A549 (cell line): ENCODE measurements at regions not wholly inside any gene's neighbourhood (a gene's known extent, or its start where the extent isn't known, plus 50 kb on each side); places are given as distances from the start of the nearest gene placed in this dataset.

ENCODE experiments used
- ATAC-seq, 2 experiments: fragments of 200-7000 bp in 1 of 2; fragments of >200 bp in 1 of 2; cut with Nextera tagmentation in 1 of 2; cut with Tn5 transposase in 1 of 2; 3 replicates each; pipeline versions ENCODE4 v1.8.0 to v1.9.1; 2018 to 2020; ENCODE audit warnings: mild to moderate bottlenecking in 1 of 2, moderate library complexity in 1 of 2
- CTCF ChIA-PET: fragments of 300-600 bp; sonication (Branson Sonifier 250); formaldehyde crosslinking; extraction: SDS; loops from one replicate; lab custom pipeline; 2021; ENCODE audit warnings: antibody characterized with exemption, inconsistent platforms; lab: Yijun Ruan, JAX
- POLR2A ChIA-PET: fragments of 350-600 bp; formaldehyde crosslinking; extraction: SDS; loops from one replicate; lab custom pipeline; 2021; ENCODE audit warnings: antibody characterized with exemption, inconsistent platforms; lab: Yijun Ruan, JAX
- DNase-seq, 2 experiments: peaks; one replicate each; pipeline versions ENCODE4 v3.0.0 to v3.0.0-alpha.2; 2011 to 2016; ENCODE audit warnings: low read depth in 1 of 2, low spot score in 1 of 2
- FAIRE-seq: peaks from 2 replicates; lab custom pipeline; 2011; peaks lifted over from hg19 to GRCh38; lab: Jason Lieb, UNC
- H3K27ac ChIP-seq, 2 experiments: fragments of >200 bp; sonication (Bioruptor Twin); formaldehyde crosslinking; 3 replicates each; pipeline ENCODE4 v1.5.1; 2016 to 2017
- H3K4me1 ChIP-seq: fragments of >200 bp; sonication (Bioruptor Twin); formaldehyde crosslinking; 3 replicates; pipeline ENCODE4 v1.6.1; 2016
- H3K4me2 ChIP-seq: fragments of >200 bp; sonication (Bioruptor Twin); formaldehyde crosslinking; 3 replicates; pipeline ENCODE4 v1.6.1; 2016
- H3K4me3 ChIP-seq: fragments of >200 bp; sonication (Bioruptor Twin); formaldehyde crosslinking; 3 replicates; pipeline ENCODE4 v1.5.1; 2016
- H3K9me3 ChIP-seq: fragments of >200 bp; sonication (Bioruptor Twin); formaldehyde crosslinking; 3 replicates; pipeline ENCODE4 v1.6.1; 2016
- BHLHE40 ChIP-seq: IDR thresholded peaks from 2 replicates; pipeline ENCODE4 v1.6.1; 2012; ENCODE audit warnings: low read depth, low read length, inconsistent platforms
- CBX2 ChIP-seq: fragments of 200-600 bp; sonication (generic); IDR thresholded peaks from 2 replicates; pipeline ENCODE4 v1.6.1; 2016; ENCODE audit warnings: low read depth, mild to moderate bottlenecking, borderline replicate concordance
- EP300 ChIP-seq, 2 experiments: fragments of >200 bp; sonication (Bioruptor Twin); formaldehyde crosslinking; IDR thresholded peaks; 2 replicates in 1 of 2; 3 replicates in 1 of 2; pipeline ENCODE4 v1.6.1; 2016 to 2017
- ESRRA ChIP-seq: fragments of 150-350 bp; IDR thresholded peaks from 2 replicates; pipeline ENCODE4 v1.6.1; 2014; ENCODE audit warnings: mild to moderate bottlenecking, low read length, borderline replicate concordance
- FOSB ChIP-seq: fragments of 250-450 bp; sonication (Bioruptor Pico); IDR thresholded peaks from 2 replicates; pipeline ENCODE4 v1.5.0; 2020; ENCODE audit warnings: mild to moderate bottlenecking, moderate library complexity
- HDAC2 ChIP-seq: fragments of 200-600 bp; sonication (generic); IDR thresholded peaks from 2 replicates; pipeline ENCODE4 v1.6.1; 2016
- HOXB13 ChIP-seq: fragments of 250-450 bp; sonication (Bioruptor Pico); IDR thresholded peaks from 2 replicates; pipeline ENCODE4 v1.5.0; 2020; ENCODE audit warnings: low read depth, mild to moderate bottlenecking, moderate library complexity
- HOXB5 ChIP-seq: fragments of 250-450 bp; sonication (Bioruptor Pico); IDR thresholded peaks from 2 replicates; pipeline ENCODE4 v1.5.0; 2020; ENCODE audit warnings: mild to moderate bottlenecking, moderate library complexity
- JUN ChIP-seq, 2 experiments: fragments of >200 bp; sonication (Bioruptor Twin); formaldehyde crosslinking; IDR thresholded peaks; 2 replicates in 1 of 2; 3 replicates in 1 of 2; pipeline ENCODE4 v1.6.1; 2016 to 2017
- MAZ ChIP-seq: fragments of 150-350 bp; IDR thresholded peaks from 2 replicates; pipeline ENCODE4 v1.6.1; 2014; ENCODE audit warnings: antibody characterized with exemption, low read depth, low read length, borderline replicate concordance
- POLR2A ChIP-seq: IDR thresholded peaks from 2 replicates; pipeline ENCODE4 v1.6.1; 2012; ENCODE audit warnings: mild to moderate bottlenecking, low read length
- RFX5 ChIP-seq: fragments of 450-650 bp; IDR thresholded peaks from 2 replicates; pipeline ENCODE4 v1.7.1; 2014; ENCODE audit warnings: antibody characterized with exemption, mild to moderate bottlenecking, moderate library complexity
- RNF2 ChIP-seq: fragments of 200-600 bp; sonication (generic); IDR thresholded peaks from 2 replicates; pipeline ENCODE4 v1.6.1; 2016; ENCODE audit warnings: low read depth, mild to moderate bottlenecking, antibody characterized with exemption, moderate library complexity, borderline replicate concordance
- SREBF2 ChIP-seq: fragments of 450-650 bp; IDR thresholded peaks from 2 replicates; pipeline ENCODE4 v1.6.1; 2014; ENCODE audit warnings: mild to moderate bottlenecking, moderate library complexity
- ZSCAN20 ChIP-seq: fragments of 250-450 bp; sonication (Bioruptor Pico); IDR thresholded peaks from 2 replicates; pipeline ENCODE4 v1.8.0; 2022; ENCODE audit warnings: mild to moderate bottlenecking, moderate library complexity
- WGBS: methylation state at CpG from one replicate; pipeline ENCODE4 v1.1.6; 2017; ENCODE audit errors: missing lambda C conversion rate; 5-methylcytosine and 5-hydroxymethylcytosine counted together
- TF ChIP-seq, protein P1 (sequence below): fragments of 200-600 bp; sonication (generic); IDR thresholded peaks from 2 replicates; pipeline ENCODE4 v1.6.1; 2016; ENCODE audit warnings: antibody characterized with exemption, mild to moderate bottlenecking, moderate library complexity
- TF ChIP-seq, protein P2 (sequence below): fragments of 250-450 bp; sonication (Bioruptor Pico); IDR thresholded peaks from 2 replicates; pipeline ENCODE4 v1.5.0; 2020; ENCODE audit warnings: low read depth, mild to moderate bottlenecking, moderate library complexity
- TF ChIP-seq, protein P3 (sequence below): fragments of >200 bp; sonication (Bioruptor Twin); formaldehyde crosslinking; IDR thresholded peaks from 3 replicates; pipeline ENCODE4 v1.5.1; 2016
- TF ChIP-seq, protein P4 (sequence below): fragments of >200 bp; sonication (Bioruptor Twin); formaldehyde crosslinking; IDR thresholded peaks from 3 replicates; pipeline ENCODE4 v1.6.1; 2016
- TF ChIP-seq, protein P5 (sequence below): fragments of 450-650 bp; IDR thresholded peaks from 2 replicates; pipeline ENCODE4 v1.6.1; 2014; ENCODE audit warnings: antibody characterized with exemption

DNA sequence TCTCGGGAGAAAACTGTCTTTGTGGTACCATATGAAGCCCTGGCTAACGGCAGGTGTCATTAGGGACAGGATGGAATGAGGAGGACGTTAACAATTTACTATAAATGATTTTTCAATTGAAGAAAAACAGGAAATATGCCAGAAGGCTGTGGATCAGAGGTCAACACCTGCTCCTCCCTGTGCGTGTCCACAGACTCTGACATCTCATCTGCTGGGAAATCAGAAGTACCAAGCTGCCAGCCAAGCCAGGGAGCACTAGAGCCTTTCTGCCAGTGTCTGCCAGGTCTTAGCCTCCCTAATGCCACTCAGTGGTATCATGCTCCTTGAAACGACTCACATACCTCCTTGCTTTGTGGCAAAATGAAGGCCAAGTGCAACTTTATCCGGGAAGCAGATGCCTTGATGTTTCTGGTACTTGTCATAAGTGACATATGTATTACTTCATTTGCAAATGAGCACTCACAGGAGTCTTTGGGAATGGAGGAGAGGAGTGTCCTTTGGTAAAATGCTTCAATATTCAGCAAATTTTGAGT is 541.1 kb downstream of the SATB2 start (continued):
- TF ChIP-seq, protein P1, sequence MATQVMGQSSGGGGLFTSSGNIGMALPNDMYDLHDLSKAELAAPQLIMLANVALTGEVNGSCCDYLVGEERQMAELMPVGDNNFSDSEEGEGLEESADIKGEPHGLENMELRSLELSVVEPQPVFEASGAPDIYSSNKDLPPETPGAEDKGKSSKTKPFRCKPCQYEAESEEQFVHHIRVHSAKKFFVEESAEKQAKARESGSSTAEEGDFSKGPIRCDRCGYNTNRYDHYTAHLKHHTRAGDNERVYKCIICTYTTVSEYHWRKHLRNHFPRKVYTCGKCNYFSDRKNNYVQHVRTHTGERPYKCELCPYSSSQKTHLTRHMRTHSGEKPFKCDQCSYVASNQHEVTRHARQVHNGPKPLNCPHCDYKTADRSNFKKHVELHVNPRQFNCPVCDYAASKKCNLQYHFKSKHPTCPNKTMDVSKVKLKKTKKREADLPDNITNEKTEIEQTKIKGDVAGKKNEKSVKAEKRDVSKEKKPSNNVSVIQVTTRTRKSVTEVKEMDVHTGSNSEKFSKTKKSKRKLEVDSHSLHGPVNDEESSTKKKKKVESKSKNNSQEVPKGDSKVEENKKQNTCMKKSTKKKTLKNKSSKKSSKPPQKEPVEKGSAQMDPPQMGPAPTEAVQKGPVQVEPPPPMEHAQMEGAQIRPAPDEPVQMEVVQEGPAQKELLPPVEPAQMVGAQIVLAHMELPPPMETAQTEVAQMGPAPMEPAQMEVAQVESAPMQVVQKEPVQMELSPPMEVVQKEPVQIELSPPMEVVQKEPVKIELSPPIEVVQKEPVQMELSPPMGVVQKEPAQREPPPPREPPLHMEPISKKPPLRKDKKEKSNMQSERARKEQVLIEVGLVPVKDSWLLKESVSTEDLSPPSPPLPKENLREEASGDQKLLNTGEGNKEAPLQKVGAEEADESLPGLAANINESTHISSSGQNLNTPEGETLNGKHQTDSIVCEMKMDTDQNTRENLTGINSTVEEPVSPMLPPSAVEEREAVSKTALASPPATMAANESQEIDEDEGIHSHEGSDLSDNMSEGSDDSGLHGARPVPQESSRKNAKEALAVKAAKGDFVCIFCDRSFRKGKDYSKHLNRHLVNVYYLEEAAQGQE: no peak

DNA sequence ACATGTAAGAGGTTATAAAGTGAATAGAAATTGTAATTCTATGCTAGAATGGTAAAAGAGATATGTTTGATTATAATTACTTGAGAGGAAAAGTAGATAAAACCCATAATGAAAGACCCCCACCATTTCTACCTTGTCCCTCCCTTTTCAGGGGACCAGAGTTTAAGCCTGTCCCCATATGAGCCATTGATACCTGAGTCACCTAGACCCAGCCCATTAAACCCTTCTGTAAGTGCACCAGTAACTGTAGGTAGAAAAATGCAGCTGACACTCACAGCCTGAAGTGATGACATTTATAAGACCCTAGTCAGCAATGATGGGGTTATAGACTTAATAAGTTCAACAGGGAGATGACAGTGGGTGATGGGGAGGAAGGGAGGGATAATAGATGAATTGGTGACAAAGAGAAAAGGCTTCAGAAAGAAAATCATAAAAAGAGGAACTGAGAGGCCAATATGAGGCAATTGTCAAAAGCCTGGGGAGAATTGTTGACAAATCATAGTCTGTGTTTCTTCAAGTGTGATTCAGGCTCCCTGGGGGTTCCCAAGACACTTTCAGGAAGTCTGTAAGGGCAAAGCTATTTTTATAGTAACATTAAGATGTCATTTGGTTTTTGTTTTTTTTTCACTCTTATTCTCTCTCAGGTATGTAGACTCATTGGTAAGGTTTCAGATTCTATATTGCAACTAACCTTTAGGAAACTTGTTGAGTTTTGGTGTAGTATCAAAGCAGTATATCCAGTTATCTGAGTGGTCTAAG is 544.2 kb downstream of the SATB2 start:
- DNase-seq (no peak), ATAC-seq (no peak), FAIRE-seq (no peak)
- Histone ChIP-seq H3K4me3 (no peak overlapping the region), H3K4me1 (no peaks in the 10 kb centered on the region), H3K27ac (no peak overlapping the region), H3K4me2 (no peak overlapping the region), H3K9me3 (no peaks in the 10 kb centered on the region)
- ChIA-PET CTCF (no interaction called here), POLR2A (no interaction called here)
- TF ChIP-seq HOXB13 (CRISPR knock-in tag) (no peak), SREBF2 (no peak), CBX2 (no peak), ZSCAN20 (CRISPR knock-in tag) (no peak), EP300 (IDR thresholded peaks at IDR 0.05) (no peak)
- TF ChIP-seq, protein P2, sequence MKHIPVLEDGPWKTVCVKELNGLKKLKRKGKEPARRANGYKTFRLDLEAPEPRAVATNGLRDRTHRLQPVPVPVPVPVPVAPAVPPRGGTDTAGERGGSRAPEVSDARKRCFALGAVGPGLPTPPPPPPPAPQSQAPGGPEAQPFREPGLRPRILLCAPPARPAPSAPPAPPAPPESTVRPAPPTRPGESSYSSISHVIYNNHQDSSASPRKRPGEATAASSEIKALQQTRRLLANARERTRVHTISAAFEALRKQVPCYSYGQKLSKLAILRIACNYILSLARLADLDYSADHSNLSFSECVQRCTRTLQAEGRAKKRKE (CRISPR knock-in tag): no peak
- TF ChIP-seq, protein P3, sequence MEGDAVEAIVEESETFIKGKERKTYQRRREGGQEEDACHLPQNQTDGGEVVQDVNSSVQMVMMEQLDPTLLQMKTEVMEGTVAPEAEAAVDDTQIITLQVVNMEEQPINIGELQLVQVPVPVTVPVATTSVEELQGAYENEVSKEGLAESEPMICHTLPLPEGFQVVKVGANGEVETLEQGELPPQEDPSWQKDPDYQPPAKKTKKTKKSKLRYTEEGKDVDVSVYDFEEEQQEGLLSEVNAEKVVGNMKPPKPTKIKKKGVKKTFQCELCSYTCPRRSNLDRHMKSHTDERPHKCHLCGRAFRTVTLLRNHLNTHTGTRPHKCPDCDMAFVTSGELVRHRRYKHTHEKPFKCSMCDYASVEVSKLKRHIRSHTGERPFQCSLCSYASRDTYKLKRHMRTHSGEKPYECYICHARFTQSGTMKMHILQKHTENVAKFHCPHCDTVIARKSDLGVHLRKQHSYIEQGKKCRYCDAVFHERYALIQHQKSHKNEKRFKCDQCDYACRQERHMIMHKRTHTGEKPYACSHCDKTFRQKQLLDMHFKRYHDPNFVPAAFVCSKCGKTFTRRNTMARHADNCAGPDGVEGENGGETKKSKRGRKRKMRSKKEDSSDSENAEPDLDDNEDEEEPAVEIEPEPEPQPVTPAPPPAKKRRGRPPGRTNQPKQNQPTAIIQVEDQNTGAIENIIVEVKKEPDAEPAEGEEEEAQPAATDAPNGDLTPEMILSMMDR: no peak
- TF ChIP-seq, protein P4, sequence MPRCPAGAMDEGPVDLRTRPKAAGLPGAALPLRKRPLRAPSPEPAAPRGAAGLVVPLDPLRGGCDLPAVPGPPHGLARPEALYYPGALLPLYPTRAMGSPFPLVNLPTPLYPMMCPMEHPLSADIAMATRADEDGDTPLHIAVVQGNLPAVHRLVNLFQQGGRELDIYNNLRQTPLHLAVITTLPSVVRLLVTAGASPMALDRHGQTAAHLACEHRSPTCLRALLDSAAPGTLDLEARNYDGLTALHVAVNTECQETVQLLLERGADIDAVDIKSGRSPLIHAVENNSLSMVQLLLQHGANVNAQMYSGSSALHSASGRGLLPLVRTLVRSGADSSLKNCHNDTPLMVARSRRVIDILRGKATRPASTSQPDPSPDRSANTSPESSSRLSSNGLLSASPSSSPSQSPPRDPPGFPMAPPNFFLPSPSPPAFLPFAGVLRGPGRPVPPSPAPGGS: no peak

DNA sequence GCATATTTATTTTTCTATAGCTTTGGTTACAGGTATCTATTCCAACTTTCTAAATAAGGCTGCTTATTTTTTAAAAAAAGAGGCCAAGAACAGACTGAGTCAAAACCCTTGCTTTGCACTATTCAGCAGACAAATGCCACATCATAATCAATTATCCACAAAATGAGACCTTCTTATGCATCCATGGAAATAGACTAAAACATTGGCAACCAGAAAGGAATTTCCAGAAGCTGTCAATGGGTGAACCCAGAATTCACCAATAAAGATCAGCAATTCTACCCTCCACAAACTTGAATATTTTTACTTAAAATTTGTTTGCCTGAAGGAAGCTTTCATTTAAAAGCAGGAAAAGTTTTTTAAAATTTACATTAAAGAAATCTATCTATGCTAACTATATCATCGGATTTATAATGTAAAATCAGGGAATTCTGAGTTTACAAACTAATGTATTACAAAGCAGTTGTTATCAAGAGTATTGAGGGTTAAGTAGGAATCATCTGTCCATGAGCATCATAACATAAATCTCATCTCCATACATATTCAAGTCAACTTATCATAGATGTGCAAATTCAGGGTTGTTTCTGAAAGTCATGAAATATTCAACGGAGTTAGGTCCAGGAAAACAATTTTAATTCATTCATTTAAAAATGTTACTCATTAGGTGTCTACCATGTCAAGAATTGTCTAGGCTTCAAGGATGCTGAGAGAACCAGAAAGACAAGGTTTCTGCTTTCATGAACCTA is 548.0 kb downstream of the SATB2 start:
- TF ChIP-seq MAZ: no peak
- no peak for TF ChIP-seq RFX5
- TF ChIP-seq BHLHE40: no peak
- TF ChIP-seq POLR2A: no peak
- no peak for TF ChIP-seq HOXB5 (CRISPR knock-in tag)
- TF ChIP-seq, protein P5, sequence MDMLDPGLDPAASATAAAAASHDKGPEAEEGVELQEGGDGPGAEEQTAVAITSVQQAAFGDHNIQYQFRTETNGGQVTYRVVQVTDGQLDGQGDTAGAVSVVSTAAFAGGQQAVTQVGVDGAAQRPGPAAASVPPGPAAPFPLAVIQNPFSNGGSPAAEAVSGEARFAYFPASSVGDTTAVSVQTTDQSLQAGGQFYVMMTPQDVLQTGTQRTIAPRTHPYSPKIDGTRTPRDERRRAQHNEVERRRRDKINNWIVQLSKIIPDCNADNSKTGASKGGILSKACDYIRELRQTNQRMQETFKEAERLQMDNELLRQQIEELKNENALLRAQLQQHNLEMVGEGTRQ: no peak
- no peak for TF ChIP-seq JUN (IDR thresholded peaks at IDR 0.05)
- no peak for TF ChIP-seq RNF2
- no peak for TF ChIP-seq FOSB (CRISPR knock-in tag)
- no peak for TF ChIP-seq SREBF2
- no peak for TF ChIP-seq ESRRA
- no peak for TF ChIP-seq HDAC2
- no peak overlapping the region for H3K27ac ChIP-seq
- POLR2A ChIA-PET: no interaction called here
- no peak overlapping the region for H3K4me2 ChIP-seq
- 1% methylated on average over 2 of the region's 2 CpGs for WGBS
- FAIRE-seq: no peak
- DNase-seq: no peak
- no peak overlapping the region for H3K4me3 ChIP-seq
- H3K4me1 ChIP-seq: no peaks in the 10 kb centered on the region
- ATAC-seq: no peak
- CTCF ChIA-PET: interaction anchor here (0.8 kb wide), 1 partner anchor 13 kb away, joined by 3 read pairs; no protein-coding TSS in a partner anchor
- H3K9me3 ChIP-seq: no peaks in the 10 kb centered on the region
